Ascending aorta (tissue), 2 donors: ENCODE measurements at regions not wholly inside any gene's neighbourhood (a gene's known extent, or its start where the extent isn't known, plus 50 kb on each side); places are given as distances from the start of the nearest gene placed in this dataset.

Experiments used
- DNase-seq, 2 donors: peaks; one replicate each; pipeline ENCODE4 v3.0.0-alpha.2; 2019; ENCODE audit warnings: low spot score in 2 of 2
- H3K27ac ChIP-seq, 2 donors: fragments of 200-600 bp; sonication (generic); one replicate each; pipeline ENCODE4 v1.5.1; 2016 to 2017; ENCODE audit warnings: mild to moderate bottlenecking in 1 of 2
- H3K27me3 ChIP-seq: fragments of 200-600 bp; sonication (generic); one replicate; pipeline ENCODE4 v1.5.1; 2017
- H3K36me3 ChIP-seq, 2 donors: fragments of 200-600 bp; sonication (generic); one replicate each; pipeline ENCODE4 v1.5.1; 2016
- H3K4me1 ChIP-seq, 2 donors: fragments of 200-600 bp; sonication (generic); one replicate each; pipeline ENCODE4 v1.5.1; 2016 to 2017; ENCODE audit warnings: mild to moderate bottlenecking in 1 of 2
- H3K4me3 ChIP-seq, 2 donors: fragments of 200-600 bp; sonication (generic); one replicate each; pipeline ENCODE4 v1.5.1; 2016 to 2017; ENCODE audit warnings: mild to moderate bottlenecking in 1 of 2
- H3K9me3 ChIP-seq, 2 donors: fragments of 200-600 bp; sonication (generic); one replicate each; pipeline ENCODE4 v1.5.1; 2016
- intact Hi-C: fragments of 100-400 bp; cut with DNase I; formaldehyde crosslinking; loops from one replicate; pipeline ENCODE4 v1.15.1; 2023
- TF ChIP-seq, protein P1 (sequence below), 3 experiments: fragments of 200-600 bp in 2 of 3; fragments of 450-650 bp in 1 of 3; sonication (generic) in 2 of 3; IDR thresholded peaks; one replicate each; pipeline ENCODE4 v1.5.1; 2016 to 2019; ENCODE audit warnings: antibody characterized with exemption in 3 of 3, mild to moderate bottlenecking in 1 of 3, moderate library complexity in 1 of 3

DNA sequence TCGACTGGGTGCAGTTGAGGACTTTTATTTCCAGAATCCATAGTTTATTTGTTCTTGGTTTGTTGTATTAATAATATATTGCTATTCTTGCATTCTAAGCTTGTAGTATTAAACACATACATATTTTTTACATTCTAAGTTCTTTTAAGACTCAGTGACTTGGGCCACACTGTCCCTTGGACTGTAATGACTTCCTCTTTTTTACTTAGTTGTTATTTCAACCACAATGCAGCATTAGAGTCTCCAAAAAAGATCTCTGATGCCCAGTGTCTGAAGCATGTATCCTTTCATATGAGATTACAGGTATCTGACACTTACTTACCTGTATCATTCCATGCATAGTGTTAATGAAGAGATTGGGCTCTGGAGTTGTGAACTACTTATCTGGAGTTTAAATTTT is 864.9 kb upstream of the PCDH20 start:
- H3K27me3 ChIP-seq, result no peaks in the 10 kb centered on the region
- H3K9me3 ChIP-seq, result no peaks in the 10 kb centered on the region
- no peak overlapping the region for H3K27ac ChIP-seq
- H3K4me3 ChIP-seq, result no peak overlapping the region
- TF ChIP-seq, protein P1, sequence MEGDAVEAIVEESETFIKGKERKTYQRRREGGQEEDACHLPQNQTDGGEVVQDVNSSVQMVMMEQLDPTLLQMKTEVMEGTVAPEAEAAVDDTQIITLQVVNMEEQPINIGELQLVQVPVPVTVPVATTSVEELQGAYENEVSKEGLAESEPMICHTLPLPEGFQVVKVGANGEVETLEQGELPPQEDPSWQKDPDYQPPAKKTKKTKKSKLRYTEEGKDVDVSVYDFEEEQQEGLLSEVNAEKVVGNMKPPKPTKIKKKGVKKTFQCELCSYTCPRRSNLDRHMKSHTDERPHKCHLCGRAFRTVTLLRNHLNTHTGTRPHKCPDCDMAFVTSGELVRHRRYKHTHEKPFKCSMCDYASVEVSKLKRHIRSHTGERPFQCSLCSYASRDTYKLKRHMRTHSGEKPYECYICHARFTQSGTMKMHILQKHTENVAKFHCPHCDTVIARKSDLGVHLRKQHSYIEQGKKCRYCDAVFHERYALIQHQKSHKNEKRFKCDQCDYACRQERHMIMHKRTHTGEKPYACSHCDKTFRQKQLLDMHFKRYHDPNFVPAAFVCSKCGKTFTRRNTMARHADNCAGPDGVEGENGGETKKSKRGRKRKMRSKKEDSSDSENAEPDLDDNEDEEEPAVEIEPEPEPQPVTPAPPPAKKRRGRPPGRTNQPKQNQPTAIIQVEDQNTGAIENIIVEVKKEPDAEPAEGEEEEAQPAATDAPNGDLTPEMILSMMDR (IDR thresholded peaks at IDR 0.05), result no peak
- intact Hi-C loops, result no loop called here
- no peak for DNase-seq
- no peaks in the 10 kb centered on the region for H3K4me1 ChIP-seq
- no peaks in the 10 kb centered on the region for H3K36me3 ChIP-seq

DNA sequence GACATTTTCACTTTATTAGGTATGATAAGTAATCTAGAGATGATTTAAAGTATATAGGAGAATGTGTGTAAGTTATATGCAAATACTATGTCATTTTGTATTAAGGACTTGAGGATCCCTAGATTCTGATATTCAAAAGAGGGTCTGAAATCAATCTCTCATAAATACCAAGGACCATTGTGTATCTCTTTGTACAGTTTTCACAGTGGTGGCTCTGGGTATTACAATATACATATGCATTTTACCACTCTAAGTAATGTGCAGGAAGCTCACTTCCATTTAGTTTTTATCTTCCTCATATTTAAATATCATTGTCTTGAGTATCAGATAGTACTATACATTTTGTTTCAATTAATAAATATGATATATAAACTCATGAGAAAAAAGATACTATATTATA is 862.6 kb upstream of the PCDH20 start:
- no peak for DNase-seq
- intact Hi-C loops, result no loop called here
- H3K9me3 ChIP-seq, result no peaks in the 10 kb centered on the region
- no peaks in the 10 kb centered on the region for H3K27me3 ChIP-seq
- H3K27ac ChIP-seq, result no peak overlapping the region
- no peaks in the 10 kb centered on the region for H3K36me3 ChIP-seq
- TF ChIP-seq, protein P1 (IDR thresholded peaks at IDR 0.05), result no peak
- no peak overlapping the region for H3K4me3 ChIP-seq
- no peaks in the 10 kb centered on the region for H3K4me1 ChIP-seq

DNA sequence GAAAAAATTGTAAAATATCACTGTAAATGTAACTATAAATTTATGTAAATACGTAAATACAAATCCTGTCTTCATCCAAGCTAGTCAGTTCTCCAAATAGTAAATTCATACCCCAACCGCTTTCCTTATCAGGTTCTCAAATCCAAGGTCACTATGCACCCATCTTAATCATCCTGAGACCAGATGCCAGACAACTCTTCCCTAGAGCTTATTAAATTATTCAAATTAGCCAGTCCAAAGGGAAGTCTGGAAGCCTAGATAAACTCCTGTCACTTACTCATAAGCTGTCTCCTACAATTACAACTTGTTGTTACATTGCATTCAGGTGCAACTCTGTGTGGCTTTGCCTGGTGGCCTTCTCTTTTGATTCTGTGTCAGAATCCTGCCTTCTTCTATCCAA is 836.1 kb upstream of the PCDH20 start:
- Histone ChIP-seq H3K4me1 (no peaks in the 10 kb centered on the region), H3K9me3 (no peaks in the 10 kb centered on the region), H3K4me3 (no peak overlapping the region), H3K36me3 (no peaks in the 10 kb centered on the region), H3K27ac (no peak overlapping the region), H3K27me3 (no peaks in the 10 kb centered on the region)
- intact Hi-C loops, result no loop called here
- TF ChIP-seq, protein P1 (IDR thresholded peaks at IDR 0.05), result no peak
- no peak for DNase-seq

DNA sequence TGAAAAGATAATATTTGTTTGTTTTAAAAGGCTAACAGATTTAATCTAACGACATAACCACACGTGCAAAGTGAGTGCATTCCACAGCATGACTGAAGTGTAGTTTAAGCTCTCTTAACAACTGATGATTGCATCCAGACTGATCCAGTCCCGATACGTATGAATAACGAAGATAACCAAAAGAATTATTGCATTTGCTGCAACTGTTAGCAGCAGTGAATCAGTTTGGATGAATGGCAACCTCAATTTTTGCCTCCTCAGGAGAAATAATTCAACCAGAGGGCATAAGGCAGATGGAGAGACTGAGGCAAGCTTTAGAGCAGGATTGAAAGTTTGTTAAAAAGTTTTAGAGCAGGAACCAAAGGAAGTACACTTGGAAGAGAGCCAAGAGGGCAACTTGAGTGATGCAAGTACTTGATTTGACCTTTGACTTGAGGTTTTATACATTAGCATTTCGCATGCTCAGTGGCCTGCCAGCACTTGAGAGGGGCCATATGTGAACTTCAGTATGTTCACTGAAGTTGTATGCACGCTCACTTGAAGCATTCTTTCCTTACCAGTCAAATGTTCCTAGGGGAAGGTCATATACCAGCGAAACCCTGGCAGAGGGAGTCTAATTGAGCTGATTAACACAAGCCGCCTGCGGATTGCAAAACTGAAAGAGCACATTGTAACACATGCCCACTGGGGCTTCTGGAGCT is 835.0 kb upstream of the PCDH20 start:
- no peak overlapping the region for H3K27ac ChIP-seq
- intact Hi-C loops, result no loop called here
- no peaks in the 10 kb centered on the region for H3K36me3 ChIP-seq
- H3K27me3 ChIP-seq, result no peaks in the 10 kb centered on the region
- no peak overlapping the region for H3K4me3 ChIP-seq
- H3K9me3 ChIP-seq, result no peaks in the 10 kb centered on the region
- H3K4me1 ChIP-seq, result no peaks in the 10 kb centered on the region
- DNase-seq, result no peak
- TF ChIP-seq, protein P1 (IDR thresholded peaks at IDR 0.05), result no peak

DNA sequence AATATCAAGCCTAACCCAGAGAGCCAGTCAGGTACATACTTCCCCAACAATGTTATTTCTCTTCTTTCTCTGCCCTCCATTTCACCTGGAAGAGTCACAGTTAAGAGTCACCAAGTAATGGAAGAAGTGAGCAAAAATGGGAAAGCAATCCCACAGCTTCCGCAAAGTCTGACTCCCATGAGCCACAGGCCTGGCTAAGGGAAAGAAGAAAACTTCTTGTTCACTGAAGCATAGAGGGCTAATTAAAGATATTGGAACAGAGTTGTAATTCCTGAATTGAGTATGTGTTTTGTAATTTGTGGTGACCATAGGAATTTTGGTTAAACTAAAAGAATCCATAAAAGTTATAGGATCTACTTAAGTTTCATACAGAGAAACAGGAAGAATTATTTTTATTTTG is 830.9 kb upstream of the PCDH20 start:
- Histone ChIP-seq H3K36me3 (no peaks in the 10 kb centered on the region), H3K27me3 (no peaks in the 10 kb centered on the region), H3K27ac (no peak overlapping the region), H3K4me3 (no peak overlapping the region), H3K4me1 (no peaks in the 10 kb centered on the region), H3K9me3 (no peaks in the 10 kb centered on the region)
- intact Hi-C loops, result no loop called here
- TF ChIP-seq, protein P1 (IDR thresholded peaks at IDR 0.05), result no peak
- DNase-seq, result no peak

DNA sequence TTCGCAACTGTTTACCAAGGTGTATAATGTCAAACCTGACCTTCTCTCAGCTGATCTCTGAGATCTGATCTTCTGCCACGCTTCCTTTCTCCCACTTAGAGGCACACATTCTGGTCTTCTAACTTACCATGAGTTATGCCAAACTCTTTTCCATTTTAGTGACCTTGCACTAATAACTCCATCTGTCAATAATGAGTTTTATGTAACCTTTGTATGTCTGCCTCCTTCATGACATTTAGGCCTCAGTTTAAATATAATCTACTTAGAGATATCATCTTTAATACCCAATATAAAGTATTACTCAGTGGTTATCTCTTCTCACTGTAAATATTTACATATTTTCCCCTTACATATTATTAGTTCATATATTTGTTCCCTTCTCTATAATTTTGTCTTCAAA is 827.5 kb upstream of the PCDH20 start:
- Histone ChIP-seq H3K27ac (no peak overlapping the region), H3K9me3 (no peaks in the 10 kb centered on the region), H3K4me3 (no peak overlapping the region), H3K27me3 (no peaks in the 10 kb centered on the region), H3K4me1 (no peaks in the 10 kb centered on the region), H3K36me3 (no peaks in the 10 kb centered on the region)
- intact Hi-C loops, result no loop called here
- TF ChIP-seq, protein P1 (IDR thresholded peaks at IDR 0.05), result no peak
- DNase-seq, result no peak
